HG03442 (cell line): ENCODE measurements at regions not wholly inside any gene's neighbourhood (a gene's known extent, or its start where the extent isn't known, plus 50 kb on each side); places are given as distances from the start of the nearest gene placed in this dataset.
"Not testable (repeated sequence)": the region's sequence is repeated elsewhere in the genome, so short reads cannot be mapped to it uniquely, and the experiment has no call there.

Experiments
- ATAC-seq: cut with Tn5 transposase; IDR thresholded peaks from one replicate; pipeline ENCODE4 v1.9.1; 2021; ENCODE audit warnings: mild to moderate bottlenecking, moderate library complexity; ENCODE audit not compliant: unreplicated experiment

DNA sequence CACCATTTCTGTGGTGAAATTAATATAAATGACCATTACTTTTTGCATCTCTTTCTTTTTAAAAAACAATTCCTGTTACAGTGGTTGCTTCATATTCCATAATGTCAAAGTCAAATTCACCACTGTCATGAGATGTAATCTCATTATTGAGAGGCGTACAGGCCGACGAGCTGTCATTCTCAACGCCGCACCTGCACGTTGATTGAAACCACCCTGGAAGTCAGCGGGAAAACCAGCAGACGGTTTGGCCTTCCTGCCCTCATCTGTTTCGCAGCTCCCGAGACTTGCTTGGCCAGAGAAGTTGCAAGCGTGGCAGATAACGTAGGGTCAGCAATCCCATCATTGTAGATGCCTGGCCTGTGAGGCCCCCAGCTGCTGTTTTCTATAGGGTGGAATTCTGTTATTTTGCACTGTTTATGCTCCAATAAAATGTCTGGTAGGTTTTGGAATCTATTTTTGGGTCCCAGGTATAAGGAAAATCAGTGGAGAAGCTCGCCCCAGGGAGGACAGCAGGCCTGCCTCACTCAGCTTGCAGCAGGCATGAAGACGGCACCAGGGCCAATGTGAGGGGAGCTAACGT, 153.4 kb downstream of the SOX1 start:
- no peak for ATAC-seq

DNA sequence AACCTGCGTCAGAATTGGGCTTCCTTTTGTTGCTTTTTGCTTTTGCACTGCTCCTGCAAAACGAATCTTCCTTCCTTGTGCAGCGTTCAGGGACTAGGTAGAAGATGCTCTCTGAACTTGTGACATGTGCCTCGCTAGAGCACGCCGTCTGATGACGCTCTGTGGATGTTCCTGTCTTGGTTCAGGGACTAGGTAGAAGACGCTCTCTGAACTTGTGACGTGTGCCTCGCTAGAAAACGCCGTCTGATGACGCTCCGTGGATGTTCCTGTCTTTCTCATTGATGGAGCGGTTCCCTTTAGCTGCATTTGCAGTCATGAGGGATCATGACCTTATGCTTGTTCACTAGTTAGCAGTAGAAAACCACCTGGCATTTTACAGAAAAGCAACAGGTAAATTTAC, 154.0 kb downstream of the SOX1 start:
- no peak for ATAC-seq

DNA sequence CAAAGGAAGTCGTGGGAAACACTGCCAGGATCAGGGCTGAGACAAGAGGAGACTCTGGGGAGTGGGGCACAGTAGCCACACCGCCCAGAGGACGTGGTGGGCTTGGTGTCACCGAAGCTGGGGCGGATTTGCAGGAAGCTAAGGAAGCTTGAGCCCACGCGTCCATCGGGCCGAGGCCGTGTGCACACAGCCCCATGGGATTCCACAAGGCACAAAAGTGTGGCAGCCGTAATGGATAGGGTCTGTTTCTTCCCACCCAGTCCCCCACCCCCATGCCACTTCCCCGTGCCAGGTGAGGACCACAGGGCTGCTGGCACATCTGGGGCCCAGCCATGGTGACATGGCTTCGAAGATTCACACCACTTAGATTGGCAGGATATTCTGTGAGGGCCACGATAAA, 153.2 kb upstream of the SPACA7 start:
- no peak for ATAC-seq

DNA sequence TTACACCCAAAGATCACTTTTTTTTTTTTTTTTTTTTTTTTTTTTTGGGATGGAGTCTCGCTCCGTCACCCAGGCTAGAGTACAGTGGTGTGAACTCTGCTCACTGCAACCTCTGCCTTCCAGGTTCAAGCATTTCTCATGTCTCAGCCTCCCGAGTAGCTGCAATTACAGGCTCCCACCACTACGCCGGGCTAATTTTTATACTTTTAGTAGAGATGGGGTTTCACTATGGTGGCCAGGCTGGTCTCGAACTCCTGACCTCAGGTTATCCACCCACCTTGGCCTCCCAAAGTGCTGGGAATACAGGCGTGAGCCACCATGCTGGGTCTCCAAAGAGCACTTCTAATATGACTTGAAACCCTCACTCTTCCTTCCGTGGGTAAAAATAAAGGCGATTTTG, 152.2 kb upstream of the SPACA7 start:
- ATAC-seq, result not testable (repeated sequence)

DNA sequence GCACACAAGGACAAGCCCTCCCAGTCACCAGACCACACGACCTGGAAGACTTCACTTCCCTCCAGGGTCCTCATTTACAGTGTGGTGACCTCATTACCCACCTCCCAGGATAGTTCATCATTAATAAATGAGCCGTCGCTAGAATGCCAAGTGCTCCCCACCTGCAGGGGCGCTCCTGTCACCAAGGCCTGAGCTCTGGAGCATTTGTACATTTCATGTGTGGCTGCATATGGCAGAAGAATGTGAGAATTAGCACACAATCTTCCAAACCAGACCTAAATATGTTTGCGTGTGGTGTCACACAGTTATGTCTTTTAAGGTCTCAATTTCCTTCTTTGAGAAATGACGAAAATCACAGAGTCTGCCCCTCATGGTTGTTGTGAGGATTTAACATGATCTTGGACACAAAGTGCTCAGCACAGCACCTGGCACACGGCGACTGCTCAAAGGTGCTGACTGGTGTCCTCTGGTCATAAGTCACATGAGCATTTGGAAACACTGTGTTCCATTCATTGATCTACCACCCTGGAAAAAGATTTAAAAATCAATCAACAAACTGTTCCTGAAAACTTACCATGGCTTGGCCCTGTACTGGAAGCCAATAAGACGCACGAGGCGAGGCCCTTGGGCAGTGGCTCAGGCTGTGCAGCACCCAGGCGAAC, 150.6 kb upstream of the SPACA7 start:
- no peak for ATAC-seq

DNA sequence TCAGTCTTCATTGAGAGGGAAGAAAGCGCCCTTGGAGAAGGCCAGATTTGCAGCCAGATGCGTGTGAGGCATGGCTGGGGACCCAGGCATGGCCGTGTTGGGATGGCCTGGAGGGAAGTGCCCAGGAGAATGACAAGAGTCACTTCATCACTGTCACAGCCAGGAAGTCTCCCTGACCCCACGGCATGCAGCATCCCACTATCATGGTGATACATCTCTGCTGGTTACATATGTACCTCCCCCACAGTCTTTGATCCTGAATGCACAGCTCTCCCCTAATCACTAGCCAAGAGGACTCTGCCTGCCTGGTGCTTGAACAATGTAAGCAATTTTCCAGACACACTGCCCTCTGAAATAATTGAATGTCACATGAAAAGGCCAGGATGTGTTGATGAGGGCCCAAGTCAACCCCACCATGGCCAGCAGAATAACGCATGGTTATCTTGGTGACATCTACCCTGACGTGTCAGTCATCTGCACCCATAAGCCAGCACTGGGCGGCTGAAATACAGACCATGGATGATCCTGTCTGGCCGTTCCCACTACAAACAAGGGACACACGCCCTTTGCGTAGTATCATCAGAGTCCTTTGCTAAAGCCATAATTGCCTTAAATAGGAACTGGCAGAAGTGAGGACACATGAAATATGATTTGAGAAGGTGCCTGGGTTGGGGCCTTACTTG, 149.7 kb upstream of the SPACA7 start:
- no peak for ATAC-seq

DNA sequence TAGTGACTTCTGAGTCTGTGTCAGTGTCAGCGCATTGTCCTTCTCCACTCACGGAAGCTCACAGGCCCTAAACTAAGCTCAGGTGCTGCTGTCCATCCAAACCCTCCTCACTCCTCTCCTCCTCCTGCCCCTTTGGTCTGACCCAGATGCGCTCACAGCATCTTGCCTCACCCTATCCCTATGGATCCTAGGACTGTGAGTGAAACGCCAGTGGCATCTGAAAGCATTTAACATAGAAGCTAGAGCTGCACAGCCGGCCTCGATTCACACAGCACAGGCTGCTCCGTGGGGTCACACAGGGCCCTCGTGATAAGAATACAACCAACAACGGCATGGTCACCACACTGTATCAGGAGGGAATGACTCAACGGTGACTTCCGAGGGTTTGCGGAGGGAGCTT, 149.1 kb upstream of the SPACA7 start:
- ATAC-seq, result no peak

DNA sequence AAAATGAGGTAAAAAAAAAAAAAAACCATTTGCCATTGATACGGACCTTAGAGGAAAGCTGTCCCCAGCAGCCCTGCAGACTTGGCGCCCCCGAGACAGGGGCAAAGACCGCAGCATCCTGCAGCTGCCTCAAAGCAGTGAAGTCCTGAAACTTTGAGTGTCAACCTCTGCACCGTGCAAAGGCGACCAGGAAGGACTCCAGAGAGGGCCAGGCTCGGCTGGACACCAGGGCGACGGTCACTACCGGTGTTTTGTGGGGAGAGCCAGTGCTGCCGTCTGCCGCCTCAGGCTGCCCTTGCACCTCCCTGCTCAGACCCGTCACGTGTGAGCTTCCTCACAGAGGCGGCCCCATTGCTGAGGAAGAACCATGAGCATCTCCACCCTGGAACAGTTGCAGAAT, 146.7 kb upstream of the SPACA7 start:
- no peak for ATAC-seq

DNA sequence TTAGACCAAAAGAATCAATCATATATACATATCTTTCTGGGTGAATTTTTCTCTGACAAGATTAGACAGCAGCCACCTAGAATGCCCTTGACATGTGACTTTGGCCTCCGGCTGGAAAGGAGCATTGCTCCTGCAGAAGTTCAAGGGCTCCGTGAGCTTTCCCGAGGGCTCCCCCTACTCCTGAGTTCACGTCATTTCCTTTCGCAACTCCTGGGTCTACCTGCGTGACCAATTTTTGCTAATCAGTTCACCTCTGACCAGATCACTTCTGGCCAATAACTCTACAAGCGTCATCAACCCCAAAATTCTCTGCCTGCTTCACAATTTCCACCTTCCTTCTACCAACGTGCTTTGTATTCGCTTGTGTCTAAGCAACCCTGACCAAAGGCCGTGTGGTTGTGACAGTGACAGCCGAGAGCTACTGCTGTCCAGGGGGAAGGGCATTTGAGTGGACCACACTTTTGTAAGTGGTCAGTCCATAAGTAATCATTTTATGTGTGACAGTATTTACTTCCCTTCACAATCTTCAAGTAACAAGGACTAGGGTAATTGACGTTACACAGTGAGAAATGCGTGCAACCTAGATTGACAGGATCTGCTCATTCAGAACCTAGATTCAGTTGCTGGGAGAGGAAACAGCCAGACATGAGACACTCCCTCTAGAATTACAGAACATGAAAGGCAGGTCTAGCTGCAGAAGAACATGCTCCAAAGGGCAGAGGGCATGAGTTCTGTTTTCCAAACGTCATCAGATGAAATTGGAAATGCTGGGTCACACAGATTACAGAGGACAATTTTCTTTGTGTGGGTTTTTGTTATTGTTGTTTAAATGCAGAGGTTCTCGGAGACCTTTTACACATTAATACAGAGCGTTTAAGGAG, 145.9 kb upstream of the SPACA7 start:
- ATAC-seq, result no peak

DNA sequence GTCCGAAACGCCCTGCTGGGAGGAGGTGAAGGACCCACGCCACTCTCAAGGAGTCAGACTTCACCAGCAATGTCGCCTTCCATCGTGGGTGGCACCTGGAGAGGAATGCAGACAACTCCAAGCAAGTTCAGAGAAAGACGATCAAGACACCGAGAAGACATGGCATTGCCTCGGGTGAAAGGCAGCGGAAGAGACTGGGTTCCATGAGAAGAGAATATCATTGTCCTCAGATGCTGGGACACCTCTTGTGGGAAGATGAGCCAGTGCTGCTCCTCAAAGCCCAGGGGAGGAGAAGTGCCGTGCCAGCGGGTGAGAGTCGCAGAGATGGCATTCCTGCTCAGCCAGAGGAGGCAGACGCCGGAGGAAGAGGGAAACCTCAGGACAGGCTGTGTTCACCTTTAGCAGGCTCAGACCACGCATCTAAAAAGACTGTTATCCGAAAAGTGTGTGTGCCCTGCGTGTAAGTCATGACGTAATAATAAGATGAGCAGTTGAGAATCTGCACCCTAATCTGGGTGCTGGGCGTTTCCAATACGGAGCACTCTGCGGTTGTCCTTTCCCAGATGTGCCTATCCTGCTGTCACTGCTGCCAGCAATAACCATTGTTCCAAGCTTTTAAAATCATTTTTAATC, 144.6 kb upstream of the SPACA7 start:
- ATAC-seq, result no peak

DNA sequence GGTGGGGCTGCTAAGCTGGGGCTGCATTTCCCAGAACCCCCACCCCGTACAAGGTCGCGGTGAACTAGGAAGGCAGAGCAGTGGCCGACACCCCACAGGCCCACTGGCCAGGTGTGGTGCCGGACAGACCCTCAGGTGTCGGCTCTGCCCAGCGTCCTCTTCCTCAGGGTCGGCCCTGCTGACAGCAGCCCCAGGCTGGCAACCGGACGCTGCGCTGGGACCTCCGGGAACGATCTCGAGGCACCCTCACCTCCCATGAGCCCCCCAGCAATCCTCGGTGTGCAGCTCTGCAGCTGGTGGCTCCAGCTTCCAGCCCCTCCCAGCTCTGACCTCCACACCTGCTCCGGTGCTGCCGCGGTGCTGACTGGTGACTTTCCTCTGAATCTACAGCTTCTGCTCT, 142.9 kb upstream of the SPACA7 start:
- ATAC-seq, result no peak

DNA sequence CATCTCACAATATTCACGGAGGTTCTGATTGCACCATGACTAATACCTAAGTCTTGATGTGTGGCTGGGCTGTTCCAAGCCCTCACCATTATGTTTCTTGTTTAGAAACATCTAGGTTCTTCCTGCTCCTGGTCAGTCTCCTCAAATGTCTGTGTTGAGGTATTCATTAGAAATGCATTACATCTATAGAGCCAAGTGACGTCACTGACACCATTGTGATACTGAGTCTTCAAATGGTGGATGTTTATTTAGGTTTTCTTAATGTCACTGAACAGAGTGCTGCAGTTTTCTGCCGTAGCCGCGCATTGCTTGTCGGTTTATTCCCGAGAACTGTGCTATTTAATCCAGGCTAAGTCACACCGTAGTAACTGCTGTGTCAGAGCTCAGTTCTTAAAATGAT, 142.4 kb upstream of the SPACA7 start:
- ATAC-seq, result no peak

DNA sequence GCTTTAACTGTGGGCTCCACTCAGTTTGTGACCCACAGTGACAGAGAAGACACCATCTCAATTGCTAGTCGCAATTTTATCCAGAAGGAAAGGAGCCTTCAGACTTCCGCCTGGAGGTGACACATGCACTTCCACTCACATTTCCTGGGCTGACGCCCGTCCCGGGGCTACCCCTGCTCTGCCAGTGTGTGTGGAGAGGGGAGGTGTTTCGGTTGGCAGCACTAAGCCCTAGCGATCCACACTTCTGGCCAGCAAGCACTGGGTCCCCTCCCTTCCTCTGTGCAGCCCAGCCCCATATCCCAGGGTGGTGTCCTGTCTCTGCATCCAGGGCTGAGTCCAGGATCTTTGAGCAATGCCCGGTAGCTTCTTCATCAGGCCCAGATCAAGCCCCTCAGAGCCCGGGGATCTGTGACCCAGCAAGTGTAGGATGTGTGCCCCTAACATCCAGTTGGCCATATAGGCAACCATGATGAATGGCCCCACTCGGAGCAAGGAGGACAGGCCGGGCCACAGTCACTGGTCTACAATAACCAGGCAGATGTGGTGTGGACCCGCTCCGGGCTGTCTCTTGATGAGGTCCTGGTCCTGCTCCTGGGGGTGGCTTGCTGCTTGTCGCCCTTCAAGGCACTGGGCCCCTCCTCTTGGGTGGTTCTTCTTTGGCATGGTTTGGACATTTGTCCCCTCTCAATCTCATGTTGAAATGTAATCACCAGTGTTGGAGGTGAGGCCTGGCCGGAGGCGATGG, 141.9 kb upstream of the SPACA7 start:
- no peak for ATAC-seq

DNA sequence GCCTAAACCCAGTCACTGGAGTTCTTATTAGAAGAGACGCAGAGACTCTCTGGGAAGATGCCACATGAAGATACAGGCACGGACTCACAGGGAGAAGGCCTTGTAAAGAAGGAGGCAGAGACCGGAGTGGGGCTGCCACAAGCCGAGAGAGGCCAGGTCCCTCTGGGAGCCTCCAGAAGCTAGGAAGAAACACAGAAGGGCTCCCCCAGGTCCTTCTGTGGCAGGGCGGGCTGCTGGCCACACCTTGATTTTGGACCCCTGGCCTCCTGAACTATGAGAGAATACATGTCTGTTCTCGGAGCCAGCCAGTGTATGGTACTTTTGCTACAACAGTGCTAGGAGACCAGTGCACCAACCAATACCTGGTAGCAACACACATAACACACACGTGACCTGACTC, 140.1 kb upstream of the SPACA7 start:
- ATAC-seq, result no peak

DNA sequence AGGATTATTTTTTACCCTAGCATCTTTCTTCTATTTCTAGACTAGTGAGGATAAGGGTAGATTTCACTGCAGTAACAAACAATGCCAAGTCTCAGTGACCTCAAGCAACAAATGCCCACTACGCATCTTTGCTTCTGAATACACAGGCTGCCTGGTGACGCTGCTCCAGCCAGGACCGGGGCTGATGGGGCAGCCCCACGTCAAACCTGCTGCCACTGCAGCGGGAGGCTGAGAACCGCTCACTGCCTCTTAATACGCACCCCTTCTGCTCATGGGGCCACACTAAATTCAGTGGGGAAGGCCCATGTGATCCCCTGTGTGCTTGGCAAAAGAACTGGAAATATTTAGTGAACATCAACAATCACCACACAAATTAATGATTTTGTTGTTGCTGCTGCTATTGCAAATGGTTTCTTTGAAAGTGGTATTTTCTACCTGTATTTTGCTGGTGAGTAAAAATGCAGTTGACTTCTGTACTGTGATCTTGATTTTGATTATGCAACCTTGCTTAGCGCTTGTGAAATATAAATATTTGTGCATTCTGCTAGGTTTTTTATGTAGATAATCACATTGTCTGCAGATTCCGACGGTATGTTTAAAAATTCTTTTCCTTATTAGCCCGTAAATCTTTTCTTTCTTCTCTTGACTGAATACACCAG, 139.5 kb upstream of the SPACA7 start:
- no peak for ATAC-seq

DNA sequence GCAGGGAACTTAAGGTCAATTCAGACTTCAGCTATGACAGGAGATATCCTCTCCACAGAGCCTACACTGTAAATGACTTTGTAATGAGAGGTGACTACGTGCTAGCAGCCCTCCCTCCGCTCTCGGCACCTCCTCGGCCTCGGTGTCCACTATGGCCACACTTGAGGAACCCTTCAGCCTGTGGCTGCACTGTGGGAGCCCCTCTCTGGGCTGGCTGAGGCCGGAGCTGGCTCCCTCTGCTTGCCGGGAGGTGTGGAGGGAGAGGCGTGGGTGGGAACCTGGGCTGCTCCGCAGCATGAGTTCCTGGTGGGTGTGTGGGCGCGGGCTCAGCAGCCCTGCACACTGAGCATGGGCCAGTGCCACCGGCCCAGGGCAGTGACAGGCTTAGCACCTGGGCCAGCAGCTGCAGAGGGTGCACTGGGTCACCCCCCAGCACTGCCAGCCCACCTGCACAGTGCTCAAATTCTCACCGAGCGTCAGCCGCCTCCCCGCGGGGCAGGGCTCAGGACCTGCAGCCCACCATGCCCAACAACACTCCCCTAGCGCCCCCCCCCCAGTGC, 137.6 kb upstream of the SPACA7 start:
- ATAC-seq, result no peak

DNA sequence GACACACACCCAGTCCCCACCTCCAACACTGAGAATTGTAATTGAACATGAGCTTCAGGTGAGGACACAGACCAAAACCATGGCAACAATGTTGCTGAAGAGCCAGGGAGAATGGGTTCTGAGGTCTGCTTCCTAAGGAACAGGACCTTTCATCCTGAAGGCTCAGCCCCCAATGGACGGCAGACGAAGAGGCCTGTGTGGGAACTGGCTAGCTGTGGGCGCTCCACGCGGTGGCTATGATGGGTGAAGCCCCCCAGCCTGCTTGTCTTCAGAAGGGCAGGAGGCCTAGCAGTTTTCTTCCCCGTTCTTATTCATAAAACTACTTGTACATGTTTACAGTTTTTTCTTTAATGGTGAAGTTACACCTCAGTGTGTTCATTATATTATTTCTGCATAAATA, 136.1 kb upstream of the SPACA7 start:
- no peak for ATAC-seq

DNA sequence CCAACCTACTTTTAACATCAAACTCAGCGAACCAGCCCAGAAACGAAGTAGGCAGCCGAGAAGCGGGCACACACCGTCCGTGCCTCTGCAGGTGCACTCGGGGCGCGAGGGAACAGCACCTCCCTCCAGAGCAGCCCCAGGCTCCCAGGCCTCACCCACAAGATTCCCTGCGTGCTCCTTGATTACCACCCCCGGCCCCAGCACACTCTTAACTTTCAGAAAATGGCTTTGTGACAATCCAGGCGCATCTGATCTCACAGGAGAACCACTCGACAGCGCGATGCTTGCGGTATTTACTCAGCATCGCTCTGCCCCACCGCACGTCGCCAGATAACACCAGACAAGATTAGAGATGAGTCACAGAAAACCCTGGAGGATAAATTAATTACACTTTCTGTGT, 134.9 kb upstream of the SPACA7 start:
- ATAC-seq, result no peak

DNA sequence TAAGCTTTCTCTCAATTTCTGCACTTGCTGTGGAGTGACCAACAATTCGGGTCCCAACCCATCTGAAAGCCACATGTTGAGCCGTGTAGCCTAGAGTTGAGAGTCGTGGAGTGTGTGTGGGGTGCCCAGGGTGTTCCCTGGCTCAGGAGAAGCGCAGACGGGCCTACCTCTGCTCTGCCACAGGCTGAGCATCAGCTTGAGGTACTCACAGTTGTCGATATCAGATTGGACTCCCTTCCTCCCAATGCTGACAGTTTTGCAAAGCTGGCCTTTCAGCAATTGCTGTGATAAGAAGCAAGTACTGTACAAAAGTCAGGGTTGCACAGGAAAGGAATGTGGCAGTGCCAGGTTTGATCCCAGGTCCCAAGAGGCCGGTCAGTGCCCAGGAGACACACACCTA, 133.4 kb upstream of the SPACA7 start:
- no peak for ATAC-seq

DNA sequence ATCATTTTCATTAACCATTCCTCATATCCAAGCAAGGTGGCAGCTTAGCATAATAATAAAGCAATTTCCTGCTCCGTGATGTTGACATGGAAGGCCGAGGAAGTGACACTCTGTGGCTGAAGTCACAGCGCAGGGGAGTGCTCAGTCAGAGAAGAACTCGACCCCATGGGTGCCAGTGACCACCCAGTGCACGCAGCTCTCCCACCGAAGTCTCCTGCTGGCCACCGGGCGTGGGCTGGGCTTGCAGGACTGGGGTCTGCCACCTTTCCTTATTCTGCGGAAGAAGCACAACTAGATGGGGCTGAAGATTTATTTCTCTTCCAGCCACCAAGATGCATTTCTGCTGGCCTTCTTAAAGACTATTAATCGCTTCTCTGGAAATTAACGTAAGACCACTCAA, 132.1 kb upstream of the SPACA7 start:
- ATAC-seq, result no peak
